ENCODE measurements at regions not wholly inside any gene's neighbourhood (a gene's known extent, or its start where the extent isn't known, plus 50 kb on each side); places are given as distances from the start of the nearest gene placed in this dataset.

DNA sequence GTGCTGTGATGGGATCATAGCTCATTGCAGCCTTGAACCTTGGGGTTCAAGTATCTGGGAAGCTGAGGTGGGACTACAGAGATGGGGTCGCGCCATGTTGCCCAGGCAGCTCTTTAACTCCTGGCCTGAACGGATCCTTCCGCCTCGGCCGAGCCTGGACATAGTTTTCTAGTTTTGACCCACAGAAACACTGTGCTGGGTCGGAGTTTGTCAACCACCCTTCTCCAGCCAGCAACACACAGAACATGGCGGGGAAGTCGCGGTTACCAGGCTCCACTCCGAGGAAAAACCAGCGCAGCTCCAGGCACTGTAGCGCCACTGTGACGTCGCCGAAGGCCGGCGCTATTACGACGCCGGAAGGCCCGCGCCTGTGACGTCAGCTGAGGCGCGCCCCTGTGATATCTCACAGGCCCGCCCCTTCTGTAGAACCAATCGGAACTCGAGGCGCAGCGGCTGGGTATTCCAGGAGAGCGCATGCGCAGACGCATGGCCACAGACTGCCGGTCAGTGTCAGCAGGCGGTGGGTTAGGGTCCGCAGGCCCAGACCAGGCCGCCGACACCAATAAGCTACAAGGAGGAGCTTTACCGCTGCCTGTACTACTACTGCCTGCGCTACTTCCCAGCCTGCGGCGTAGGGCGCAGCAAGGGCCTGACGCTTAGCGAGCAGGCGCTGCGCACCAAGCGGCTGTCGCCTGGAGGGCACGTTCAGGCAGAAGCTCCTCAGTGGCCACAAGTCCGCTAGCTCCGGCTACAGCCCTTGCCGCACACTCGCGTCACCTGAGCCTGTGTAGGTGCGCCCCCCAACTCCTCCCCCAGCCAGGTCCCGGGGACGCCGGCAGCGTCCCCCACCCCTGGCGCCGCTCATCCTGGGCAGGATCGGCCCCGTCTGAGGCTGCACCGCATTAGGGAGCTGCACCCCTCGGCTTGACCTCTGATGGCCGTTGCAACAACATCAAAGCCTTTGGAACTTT is 135.2 kb upstream of the KCTD7 start:
- Histone ChIP-seq H3K27ac (ENCODE audit: low read depth, low read length) (peak overlapping the region; percentile 93), H3K27me3 (ENCODE audit: insufficient read depth, low read length) (no peaks in the 10 kb centered on the region), H4K20me1 (ENCODE audit: insufficient read depth, low read length) (no peaks in the 10 kb centered on the region), H3K4me1 (ENCODE audit: insufficient read depth, low read length) (peaks cover 7% of the 10 kb centered on the region), H3K9me3 (ENCODE audit: insufficient read depth, low read depth, low read length) (no peaks in the 10 kb centered on the region), H3K36me3 (ENCODE audit: insufficient read depth, low read length) (no peaks in the 10 kb centered on the region), H3K9ac (ENCODE audit: low read length) (peak overlapping the region; percentile 89), H3K79me2 (ENCODE audit: insufficient read depth, low read length) (no peaks in the 10 kb centered on the region), H2AFZ (ENCODE audit: low read depth, low read length) (peak overlapping the region; percentile 100), H3K4me3 (ENCODE audit: insufficient read depth, low read depth, low read length) (peak overlapping the region; percentile 79), H3K4me2 (ENCODE audit: low read length) (peak overlapping the region; percentile 91)
- Mint-ChIP-seq H3K4me3 (ENCODE audit: unreplicated experiment) (peak overlapping the region; percentile 92), H3K9me3 (ENCODE audit: unreplicated experiment) (no peaks in the 10 kb centered on the region), H3K27me3 (ENCODE audit: low read depth, unreplicated experiment) (no peaks in the 10 kb centered on the region), H3K27ac (ENCODE audit: unreplicated experiment) (peak overlapping the region; percentile 99), H3K4me1 (ENCODE audit: low read depth, unreplicated experiment) (peaks cover 11% of the 10 kb centered on the region), H3K36me3 (ENCODE audit: low read depth, unreplicated experiment) (no peaks in the 10 kb centered on the region)
- DNase-seq (ENCODE audit: low read depth) (peak; percentile 94), FAIRE-seq (no peak)
- TF ChIP-seq, protein P1, sequence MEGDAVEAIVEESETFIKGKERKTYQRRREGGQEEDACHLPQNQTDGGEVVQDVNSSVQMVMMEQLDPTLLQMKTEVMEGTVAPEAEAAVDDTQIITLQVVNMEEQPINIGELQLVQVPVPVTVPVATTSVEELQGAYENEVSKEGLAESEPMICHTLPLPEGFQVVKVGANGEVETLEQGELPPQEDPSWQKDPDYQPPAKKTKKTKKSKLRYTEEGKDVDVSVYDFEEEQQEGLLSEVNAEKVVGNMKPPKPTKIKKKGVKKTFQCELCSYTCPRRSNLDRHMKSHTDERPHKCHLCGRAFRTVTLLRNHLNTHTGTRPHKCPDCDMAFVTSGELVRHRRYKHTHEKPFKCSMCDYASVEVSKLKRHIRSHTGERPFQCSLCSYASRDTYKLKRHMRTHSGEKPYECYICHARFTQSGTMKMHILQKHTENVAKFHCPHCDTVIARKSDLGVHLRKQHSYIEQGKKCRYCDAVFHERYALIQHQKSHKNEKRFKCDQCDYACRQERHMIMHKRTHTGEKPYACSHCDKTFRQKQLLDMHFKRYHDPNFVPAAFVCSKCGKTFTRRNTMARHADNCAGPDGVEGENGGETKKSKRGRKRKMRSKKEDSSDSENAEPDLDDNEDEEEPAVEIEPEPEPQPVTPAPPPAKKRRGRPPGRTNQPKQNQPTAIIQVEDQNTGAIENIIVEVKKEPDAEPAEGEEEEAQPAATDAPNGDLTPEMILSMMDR (IDR thresholded peaks at IDR 0.05; ENCODE audit: insufficient read depth, low read depth, low read length) = no peak
- TF ChIP-seq EZH2 (IDR thresholded peaks at IDR 0.05; ENCODE audit: insufficient read depth, low read length) = no peak

DNA sequence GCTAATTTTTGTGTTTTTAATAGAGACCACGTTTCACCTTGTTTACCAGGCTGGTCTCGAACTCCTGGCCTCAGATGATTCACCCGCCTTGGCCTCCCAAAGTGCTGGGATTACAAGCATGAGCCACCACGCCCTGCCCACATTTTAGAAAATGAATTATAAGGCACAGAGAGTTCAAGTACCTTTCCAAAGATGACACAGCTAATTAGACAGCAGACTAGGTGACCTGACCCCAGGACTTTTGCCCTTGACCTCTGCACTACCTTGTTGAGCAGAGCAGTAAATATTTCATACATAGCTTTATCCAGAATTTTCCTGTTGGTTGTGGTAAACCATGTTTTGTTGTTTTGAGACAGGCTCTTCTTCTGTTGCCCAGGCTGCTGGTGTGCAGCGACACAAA is 131.3 kb upstream of the KCTD7 start:
- no peaks in the 10 kb centered on the region for H3K9me3 Mint-ChIP-seq (ENCODE audit: unreplicated experiment)
- H3K27ac Mint-ChIP-seq (ENCODE audit: unreplicated experiment) = no peak overlapping the region
- no peak for FAIRE-seq
- H3K9ac ChIP-seq (ENCODE audit: low read length) = no peak overlapping the region
- no peak overlapping the region for H3K4me3 Mint-ChIP-seq (ENCODE audit: unreplicated experiment)
- TF ChIP-seq EZH2 (IDR thresholded peaks at IDR 0.05; ENCODE audit: insufficient read depth, low read length) = no peak
- TF ChIP-seq, protein P1 (IDR thresholded peaks at IDR 0.05; ENCODE audit: insufficient read depth, low read depth, low read length) = no peak
- H3K4me1 ChIP-seq (ENCODE audit: insufficient read depth, low read length) = peaks cover 7% of the 10 kb centered on the region
- H3K4me2 ChIP-seq (ENCODE audit: low read length) = no peak overlapping the region
- peaks cover 2% of the 10 kb centered on the region for H3K36me3 Mint-ChIP-seq (ENCODE audit: low read depth, unreplicated experiment)
- no peak overlapping the region for H2AFZ ChIP-seq (ENCODE audit: low read depth, low read length)
- H3K4me3 ChIP-seq (ENCODE audit: insufficient read depth, low read depth, low read length) = no peak overlapping the region
- no peaks in the 10 kb centered on the region for H4K20me1 ChIP-seq (ENCODE audit: insufficient read depth, low read length)
- no peaks in the 10 kb centered on the region for H3K36me3 ChIP-seq (ENCODE audit: insufficient read depth, low read length)
- H3K27ac ChIP-seq (ENCODE audit: low read depth, low read length) = no peak overlapping the region
- no peaks in the 10 kb centered on the region for H3K27me3 ChIP-seq (ENCODE audit: insufficient read depth, low read length)
- H3K79me2 ChIP-seq (ENCODE audit: insufficient read depth, low read length) = no peaks in the 10 kb centered on the region
- no peaks in the 10 kb centered on the region for H3K27me3 Mint-ChIP-seq (ENCODE audit: low read depth, unreplicated experiment)
- DNase-seq (ENCODE audit: low read depth) = no peak
- peaks cover under 1% of the 10 kb centered on the region for H3K4me1 Mint-ChIP-seq (ENCODE audit: low read depth, unreplicated experiment)
- H3K9me3 ChIP-seq (ENCODE audit: insufficient read depth, low read depth, low read length) = no peaks in the 10 kb centered on the region

DNA sequence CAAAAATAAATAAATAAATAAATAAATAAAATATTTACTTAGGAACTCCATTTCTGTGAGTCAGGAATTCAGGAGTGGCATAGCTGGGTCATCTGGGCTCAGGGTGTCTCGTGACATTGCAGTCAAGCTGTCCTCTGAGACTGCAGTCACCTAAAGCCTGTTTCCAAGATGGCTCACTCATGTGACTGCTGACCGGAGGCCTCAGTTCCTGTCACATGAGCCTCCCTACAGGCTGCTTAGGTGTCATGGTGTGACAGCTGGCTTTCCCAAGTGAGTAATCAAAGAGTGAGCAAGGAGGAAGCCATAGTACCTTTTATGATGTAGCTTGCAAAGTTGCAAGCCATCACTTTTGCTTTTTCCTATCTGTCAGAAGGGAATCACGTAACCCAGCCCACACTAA is 128.6 kb upstream of the KCTD7 start:
- H2AFZ ChIP-seq (ENCODE audit: low read depth, low read length) = no peak overlapping the region
- H3K36me3 Mint-ChIP-seq (ENCODE audit: low read depth, unreplicated experiment) = peaks cover 2% of the 10 kb centered on the region
- H3K36me3 ChIP-seq (ENCODE audit: insufficient read depth, low read length) = no peaks in the 10 kb centered on the region
- DNase-seq (ENCODE audit: low read depth) (no peak), FAIRE-seq (no peak)
- no peak overlapping the region for H3K27ac Mint-ChIP-seq (ENCODE audit: unreplicated experiment)
- no peak overlapping the region for H3K4me3 Mint-ChIP-seq (ENCODE audit: unreplicated experiment)
- H3K4me3 ChIP-seq (ENCODE audit: insufficient read depth, low read depth, low read length) = no peak overlapping the region
- no peaks in the 10 kb centered on the region for H3K4me1 Mint-ChIP-seq (ENCODE audit: low read depth, unreplicated experiment)
- TF ChIP-seq EZH2 (IDR thresholded peaks at IDR 0.05; ENCODE audit: insufficient read depth, low read length) = no peak
- TF ChIP-seq, protein P1 (IDR thresholded peaks at IDR 0.05; ENCODE audit: insufficient read depth, low read depth, low read length) = no peak
- H3K4me2 ChIP-seq (ENCODE audit: low read length) = no peak overlapping the region
- no peaks in the 10 kb centered on the region for H3K9me3 ChIP-seq (ENCODE audit: insufficient read depth, low read depth, low read length)
- H3K9me3 Mint-ChIP-seq (ENCODE audit: unreplicated experiment) = no peaks in the 10 kb centered on the region
- peaks cover 2% of the 10 kb centered on the region for H3K27me3 Mint-ChIP-seq (ENCODE audit: low read depth, unreplicated experiment)
- no peak overlapping the region for H3K27ac ChIP-seq (ENCODE audit: low read depth, low read length)
- H4K20me1 ChIP-seq (ENCODE audit: insufficient read depth, low read length) = no peaks in the 10 kb centered on the region
- no peaks in the 10 kb centered on the region for H3K27me3 ChIP-seq (ENCODE audit: insufficient read depth, low read length)
- H3K9ac ChIP-seq (ENCODE audit: low read length) = no peak overlapping the region
- no peaks in the 10 kb centered on the region for H3K4me1 ChIP-seq (ENCODE audit: insufficient read depth, low read length)
- no peaks in the 10 kb centered on the region for H3K79me2 ChIP-seq (ENCODE audit: insufficient read depth, low read length)
